GM19099 (cell line): ENCODE measurements at regions not wholly inside any gene's neighbourhood (a gene's known extent, or its start where the extent isn't known, plus 50 kb on each side); places are given as distances from the start of the nearest gene placed in this dataset.

ENCODE experiments used
- POLR2A ChIP-seq: IDR thresholded peaks from 3 replicates; pipeline ENCODE4 v1.6.1; 2011; ENCODE audit warnings: low read depth; ENCODE audit not compliant: insufficient read length; ENCODE audit errors: extremely low read depth

DNA sequence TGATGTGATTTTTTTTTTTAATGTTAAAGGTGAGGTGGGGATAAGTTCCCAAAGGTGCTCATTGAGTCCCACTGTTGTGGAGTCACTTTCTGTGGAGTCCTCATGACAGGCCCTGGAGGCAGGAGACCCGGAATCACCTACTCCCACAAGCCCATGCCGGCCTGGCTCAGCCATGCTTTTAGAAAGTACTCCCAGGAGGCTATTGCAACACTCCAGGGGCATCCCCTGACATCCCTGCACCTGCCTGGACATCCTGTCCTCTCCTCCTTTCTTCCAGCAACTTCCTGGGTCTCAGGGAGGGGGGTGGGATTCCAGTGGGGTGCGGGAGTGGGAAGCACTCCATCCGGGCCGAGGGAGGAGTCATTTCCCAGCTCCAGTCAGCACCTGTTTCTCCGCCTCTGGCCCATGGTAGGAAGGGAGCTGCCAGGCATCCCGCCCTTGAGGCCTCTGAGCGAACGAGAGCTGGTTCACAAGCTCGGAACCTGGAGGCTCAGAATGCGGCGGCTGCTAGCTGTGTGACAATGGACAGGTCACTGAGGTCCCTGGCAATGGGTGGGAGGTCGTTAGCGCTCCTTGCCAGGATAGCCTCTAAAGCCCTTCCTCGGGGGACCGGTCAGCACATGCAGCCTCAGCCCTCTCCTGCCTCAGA is 163.9 kb upstream of the ID2 start:
- TF ChIP-seq POLR2A: no peak

DNA sequence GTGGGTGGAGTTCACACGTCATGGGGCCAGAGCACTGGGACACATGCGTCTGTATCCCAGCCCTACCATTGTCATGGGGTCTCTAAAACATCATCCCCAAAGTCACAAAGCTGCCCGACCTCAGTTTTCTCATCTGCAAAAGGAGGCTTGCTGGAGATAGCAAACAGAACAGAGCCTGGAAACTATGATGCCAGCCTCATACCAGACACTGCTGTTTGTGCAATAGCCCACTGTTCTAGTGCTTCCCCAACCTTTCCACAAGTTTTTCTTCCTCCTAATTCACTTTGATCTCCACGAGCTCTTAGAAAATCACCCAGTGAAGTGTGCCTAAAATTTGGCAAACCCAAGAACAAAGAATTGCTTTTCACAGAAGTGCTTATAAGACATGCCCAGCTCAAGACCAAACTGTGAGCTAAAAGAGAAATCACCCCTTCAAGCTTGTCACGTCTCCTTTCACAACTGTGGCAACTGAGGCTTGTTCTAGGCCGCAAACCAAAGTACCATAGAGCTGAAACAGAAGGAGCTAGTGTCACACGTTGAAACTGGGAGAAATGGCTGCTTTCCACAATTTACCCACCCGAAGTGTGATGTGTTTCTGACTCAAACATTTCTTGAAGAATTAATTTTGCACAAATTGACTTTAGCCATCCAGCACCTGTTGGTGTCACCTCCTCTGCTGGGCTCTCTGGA is 162.7 kb upstream of the ID2 start:
- TF ChIP-seq POLR2A: no peak

DNA sequence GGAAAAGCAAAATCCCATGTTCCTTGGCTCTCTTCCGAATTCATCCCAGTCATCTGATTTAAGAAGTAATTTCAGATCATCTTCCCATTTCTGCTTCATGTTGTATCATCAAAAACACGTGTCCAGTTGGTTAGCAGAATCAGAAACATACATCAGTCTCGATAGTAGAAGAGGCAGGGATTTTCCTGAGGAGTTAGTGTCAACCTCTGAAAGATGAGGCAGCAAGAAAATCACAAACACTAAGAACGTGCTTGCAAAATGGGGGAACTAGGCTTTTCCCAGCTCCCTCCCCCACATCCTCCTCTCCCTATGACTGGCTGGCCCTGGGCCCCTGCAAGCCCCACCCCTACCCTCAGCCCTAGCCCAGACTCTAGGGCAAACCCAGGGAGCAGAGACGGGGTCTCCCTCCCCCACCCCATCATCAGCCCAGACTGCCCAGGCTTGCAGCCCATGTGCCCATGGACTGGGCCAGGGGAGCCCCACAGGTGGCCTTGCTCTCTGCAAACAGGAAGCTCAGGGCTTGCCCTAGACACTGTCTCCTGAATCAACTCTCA is 161.0 kb upstream of the ID2 start:
- no peak for TF ChIP-seq POLR2A

DNA sequence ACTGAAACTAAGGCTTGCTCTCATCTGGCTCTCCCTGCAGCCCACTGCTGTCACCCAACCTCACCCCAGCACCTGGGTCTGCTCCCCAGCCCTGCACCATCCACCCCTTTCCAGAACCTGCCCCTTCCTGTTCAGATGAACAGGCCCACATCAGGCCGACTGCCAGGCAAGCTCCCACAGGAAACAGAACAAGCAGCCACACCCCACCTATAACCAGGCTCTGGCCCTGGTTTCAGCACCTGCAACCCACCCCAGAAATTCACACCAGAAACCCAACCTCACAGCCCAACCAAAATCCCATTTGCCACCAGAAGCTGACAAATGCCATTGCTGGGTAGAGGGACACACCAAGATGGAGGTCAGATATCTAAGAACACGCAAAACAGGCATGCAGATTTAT is 159.2 kb upstream of the ID2 start:
- no peak for TF ChIP-seq POLR2A

- no peak for TF ChIP-seq POLR2A
Observed at GRCh38 chr2:8524388-8524787, 157.5 kb upstream of the ID2 start.

DNA sequence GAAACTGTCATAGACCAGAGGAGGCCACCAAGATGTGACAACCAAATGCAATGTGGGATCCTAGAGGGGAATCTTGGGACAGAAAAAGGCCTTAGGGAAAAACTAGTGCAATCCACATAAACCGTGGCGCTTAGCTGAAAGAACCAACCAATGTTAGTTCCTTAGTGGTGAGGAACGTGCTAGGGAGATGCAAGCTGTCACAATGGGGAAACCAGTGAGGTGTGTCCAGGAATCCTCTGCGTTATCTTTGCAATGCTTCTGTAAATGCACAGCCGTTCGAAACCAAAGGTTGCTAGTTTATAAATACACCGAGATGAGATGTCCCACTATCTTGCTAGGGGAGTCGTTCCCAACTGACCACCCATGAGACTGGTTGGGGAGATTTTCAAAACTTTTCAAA is 157.0 kb upstream of the ID2 start:
- no peak for TF ChIP-seq POLR2A

GRCh38 chr2:8525236-8525581 is 156.6 kb upstream of the ID2 start:
- TF ChIP-seq POLR2A: no peak

GRCh38 chr2:8525582-8526402 is 156.1 kb upstream of the ID2 start:
- no peak for TF ChIP-seq POLR2A

GRCh38 chr2:8526403-8526696 is 155.5 kb upstream of the ID2 start:
- no peak for TF ChIP-seq POLR2A

DNA sequence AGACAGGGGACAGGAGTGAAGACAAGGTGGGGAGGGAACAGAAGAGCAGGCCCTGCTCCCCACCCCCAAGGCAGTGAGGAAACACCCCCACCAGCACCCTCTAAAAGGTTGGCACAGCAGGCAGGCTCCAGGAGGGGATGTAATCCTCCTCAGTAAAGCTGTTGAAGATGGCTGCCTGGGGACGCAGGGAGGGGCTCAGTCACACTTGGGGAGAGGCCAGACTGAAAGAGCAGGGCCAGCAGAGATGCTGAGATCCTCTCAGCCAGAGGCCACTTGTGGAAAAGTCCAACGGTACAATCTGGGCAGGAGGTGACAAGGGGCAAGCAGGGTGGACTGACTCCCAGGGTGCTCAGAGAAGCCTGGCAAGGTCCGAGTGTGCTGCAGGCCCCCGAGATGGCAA is 154.8 kb upstream of the ID2 start:
- TF ChIP-seq POLR2A: no peak

GRCh38 chr2:8527676-8528075 is 154.2 kb upstream of the ID2 start:
- TF ChIP-seq POLR2A: no peak

- TF ChIP-seq POLR2A: no peak
Observed at GRCh38 chr2:8528863-8529262, 153.0 kb upstream of the ID2 start.

GRCh38 chr2:8529706-8530277 is 152.1 kb upstream of the ID2 start:
- no peak for TF ChIP-seq POLR2A

GRCh38 chr2:8531481-8531880 is 150.4 kb upstream of the ID2 start:
- no peak for TF ChIP-seq POLR2A

GRCh38 chr2:8532438-8532837 is 149.4 kb upstream of the ID2 start:
- no peak for TF ChIP-seq POLR2A

- TF ChIP-seq POLR2A: no peak
Observed at GRCh38 chr2:8533923-8534322, 147.9 kb upstream of the ID2 start.

GRCh38 chr2:8534386-8534728 is 147.5 kb upstream of the ID2 start:
- no peak for TF ChIP-seq POLR2A
